Retina (tissue), 1 donor: ENCODE measurements at regions not wholly inside any gene's neighbourhood (a gene's known extent, or its start where the extent isn't known, plus 50 kb on each side); places are given as distances from the start of the nearest gene placed in this dataset.

Experiments used
- DNase-seq: peaks from one replicate; pipeline ENCODE4 v3.0.0-alpha.2; 2016

DNA sequence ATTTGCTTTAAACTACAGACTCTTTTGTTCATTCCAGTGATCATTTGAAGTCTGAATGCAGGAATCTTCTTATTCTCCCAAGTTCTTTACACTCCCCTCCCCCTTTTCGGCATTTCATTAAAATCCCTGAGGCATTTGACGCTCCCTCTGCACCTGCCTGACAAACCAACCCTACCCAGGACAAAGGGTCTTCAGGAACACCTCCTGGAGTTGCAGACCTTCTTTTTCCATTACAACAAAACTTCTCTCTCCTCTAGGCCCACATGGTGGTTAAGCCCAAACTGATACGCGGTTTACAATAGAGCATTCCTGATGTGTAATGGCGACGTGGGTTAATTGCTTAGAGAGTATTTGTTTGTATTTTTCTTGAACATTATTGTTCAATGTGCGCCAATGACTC, 367.4 kb downstream of the FBXO15 start:
- DNase-seq, result no peak

DNA sequence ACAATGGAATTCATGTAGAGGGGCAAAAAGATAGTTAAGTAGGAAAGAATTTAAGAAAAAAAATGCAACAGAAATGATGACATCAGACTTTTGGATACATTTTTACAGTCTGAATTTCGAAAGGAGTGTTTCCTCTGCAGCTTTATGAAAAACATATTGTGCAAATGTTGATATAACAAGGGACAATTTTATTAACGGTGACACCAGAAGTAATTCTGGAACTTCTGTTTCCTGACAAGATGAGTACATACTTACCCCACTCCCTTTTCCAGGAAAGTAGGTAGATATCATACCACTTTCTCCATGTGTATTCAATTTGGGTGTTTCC, 369.6 kb downstream of the FBXO15 start:
- DNase-seq, result no peak

DNA sequence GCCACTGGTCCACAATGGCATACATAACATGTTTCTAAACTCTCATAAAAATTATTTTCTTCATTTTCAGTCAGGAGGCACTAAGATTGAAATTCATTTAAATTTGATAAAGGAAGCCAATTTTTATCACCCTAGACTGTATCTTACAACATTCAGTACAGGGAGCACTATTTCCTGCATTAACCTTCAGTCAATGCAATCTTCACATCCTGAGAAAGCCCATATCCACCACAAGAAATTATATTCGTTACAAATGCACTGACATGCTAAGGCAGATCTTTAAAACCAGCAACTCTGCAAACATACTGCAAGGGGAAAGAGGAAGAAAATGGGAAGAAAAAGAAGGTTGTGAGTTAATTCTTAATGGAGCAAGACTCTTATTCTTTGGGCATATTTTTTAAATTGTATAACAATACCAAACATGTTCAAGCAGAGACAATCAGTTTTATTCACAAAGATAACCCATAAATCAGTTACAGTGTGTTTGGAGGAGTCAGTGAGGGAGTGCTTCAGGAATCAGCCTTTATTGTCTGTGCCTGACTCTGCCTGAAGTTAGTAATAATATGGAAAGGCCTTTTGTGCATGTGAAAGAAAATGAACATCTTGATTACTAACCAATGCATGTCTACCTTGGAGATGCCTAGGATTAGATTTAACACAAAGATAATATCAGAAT, 370.1 kb downstream of the FBXO15 start:
- no peak for DNase-seq

DNA sequence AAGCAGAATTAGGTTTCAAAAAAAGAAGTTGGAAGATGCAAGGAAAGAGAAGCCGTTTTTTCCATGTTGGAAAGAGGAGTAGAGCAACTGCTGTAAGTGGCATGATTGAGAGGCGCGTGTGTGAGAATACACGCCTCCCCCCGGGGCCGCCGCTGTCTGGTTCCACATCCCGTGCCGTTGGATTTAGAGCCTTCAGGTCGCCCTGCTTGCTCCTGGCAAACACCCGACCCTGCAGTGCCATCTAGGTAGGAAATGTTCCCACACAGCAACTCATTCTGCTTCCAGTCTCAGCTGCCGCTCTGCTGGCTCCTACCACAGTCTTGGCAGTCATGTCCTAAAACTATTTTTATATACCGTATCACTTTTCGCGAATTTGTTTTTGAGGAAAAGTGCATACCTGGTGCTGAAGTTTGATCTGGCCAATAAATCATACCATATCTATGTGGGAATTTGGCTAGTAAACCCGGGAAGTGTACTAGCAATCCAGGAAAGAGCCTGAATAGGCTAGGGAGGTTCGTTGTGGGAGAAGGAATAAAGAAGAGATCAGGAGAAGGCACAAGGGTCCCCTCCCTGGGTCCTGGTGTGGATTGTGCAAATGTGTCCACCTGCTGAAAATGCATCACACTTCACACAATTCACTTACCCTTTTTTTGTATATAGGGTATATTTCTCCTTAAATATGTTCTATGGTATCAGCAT, 372.7 kb downstream of the FBXO15 start:
- no peak for DNase-seq

DNA sequence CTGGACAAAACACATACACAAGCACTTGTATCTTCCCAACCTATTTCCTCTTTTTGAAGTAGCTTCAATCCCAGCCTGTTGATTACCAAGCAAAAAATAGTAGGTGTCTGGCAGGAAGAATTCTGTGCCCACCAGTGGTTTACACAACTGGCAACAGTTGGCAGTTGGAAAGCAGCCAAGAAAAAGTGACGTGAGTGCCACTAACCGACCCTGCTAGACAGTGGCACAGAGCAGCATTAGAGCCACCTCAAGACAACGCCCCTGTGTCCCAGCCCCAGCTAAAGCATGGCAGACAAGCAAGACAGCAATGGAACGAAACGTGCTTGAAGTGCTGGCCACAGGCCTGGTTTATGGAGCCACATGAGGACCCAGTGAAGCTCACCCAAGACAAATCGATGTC, 379.6 kb downstream of the FBXO15 start:
- DNase-seq, result no peak

DNA sequence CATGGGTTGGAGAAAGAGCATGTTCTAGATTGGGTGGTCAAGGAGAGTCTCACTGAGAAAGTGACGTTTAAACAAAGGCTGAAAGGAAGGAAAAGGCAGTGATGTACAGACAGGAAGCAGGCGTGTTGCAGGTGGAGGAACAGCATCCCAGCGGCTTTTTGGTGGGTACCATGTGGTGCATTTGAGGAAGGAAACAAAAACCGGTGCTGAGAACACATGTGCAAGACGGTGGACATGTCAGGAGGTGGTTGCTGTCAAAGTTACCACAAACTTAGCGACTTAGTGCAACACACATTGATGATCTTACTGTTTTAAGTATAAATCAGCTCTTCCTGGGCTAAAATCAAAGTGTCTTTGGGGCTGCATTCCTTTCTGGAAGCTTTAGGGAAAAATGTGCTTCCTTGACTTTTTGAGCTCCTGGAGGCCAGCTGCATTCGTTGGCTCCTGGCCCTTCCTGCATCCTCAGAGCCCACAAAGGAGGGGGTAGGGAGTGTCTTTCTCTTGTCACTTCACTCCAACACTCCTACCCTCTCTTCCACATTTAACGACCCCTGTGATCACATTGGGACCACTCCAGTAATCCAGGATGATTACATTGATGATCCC, 380.6 kb downstream of the FBXO15 start:
- DNase-seq, result no peak

DNA sequence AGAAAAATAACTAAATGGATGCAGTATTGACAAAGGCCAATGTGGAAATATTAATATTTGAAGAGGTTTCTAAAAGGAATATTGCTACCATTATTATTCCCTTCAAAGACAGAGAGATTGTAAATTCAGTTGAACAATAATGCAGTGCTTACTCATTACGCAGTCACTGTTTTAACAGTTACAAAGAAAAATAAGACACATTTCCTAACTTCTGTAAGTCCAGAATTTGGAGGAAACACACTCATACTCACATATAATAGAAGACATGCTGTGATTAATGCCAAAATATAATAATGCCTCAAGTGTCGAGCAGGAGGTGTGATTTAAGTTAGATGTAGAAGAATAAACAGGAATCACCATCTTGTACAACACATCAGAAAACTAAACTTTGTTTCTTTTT, 389.2 kb downstream of the FBXO15 start:
- DNase-seq, result no peak

DNA sequence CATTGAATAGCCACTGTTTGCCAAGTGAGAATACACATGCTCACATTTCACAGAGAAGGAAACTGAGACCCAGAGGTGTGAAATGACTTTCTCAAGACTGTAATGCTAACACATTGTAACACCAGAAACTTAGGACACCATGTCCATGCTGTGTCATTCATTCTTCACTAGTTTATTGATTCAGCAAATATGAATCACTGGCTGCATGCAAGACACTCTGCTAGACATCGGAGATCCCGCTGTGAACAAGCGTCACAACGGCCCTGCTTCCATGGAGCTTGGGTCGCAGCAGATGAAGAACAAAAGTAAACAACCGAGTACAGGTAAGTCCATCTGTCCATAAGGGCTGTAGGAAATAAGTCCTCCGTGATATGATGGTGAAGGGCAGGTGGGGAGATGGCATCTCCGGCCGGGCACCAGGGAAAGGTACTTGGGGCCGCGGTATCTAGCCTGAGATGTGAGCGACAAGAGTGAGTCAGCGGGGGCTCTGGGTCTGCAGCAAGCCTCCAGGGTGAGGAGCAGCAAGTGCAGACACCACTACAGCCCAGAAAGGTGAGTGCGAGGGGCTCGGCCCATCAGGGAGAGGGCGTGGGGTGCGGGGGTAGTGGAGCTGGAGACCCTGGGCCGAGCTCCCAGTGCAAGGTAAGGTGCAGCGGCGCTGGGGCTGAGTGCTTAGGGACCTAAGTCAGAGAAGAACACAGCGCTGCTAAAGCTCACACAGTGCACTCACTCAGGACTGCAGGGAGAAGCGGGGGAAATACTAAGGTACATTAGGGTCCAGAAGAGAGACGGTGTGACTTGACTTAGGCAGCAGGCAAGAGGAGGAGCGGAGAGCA, 391.2 kb downstream of the FBXO15 start:
- no peak for DNase-seq

DNA sequence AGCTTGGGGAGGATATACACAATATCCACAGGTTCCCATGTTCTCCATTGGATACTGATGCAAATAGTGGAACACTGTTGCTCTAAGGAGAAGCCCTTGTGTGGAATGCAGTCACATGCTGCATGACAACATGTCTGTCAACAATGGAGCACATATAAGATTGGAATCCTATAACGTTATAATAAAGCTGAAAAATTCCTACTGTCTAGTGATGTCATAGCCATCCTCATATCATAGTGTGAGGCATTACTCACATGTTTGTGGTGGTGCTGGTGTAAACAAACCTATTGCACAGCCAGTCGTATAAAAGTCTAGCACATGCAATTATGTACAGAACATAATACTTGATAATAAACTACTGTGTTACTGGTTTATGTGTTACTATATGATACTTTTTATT, 394.7 kb downstream of the FBXO15 start:
- no peak for DNase-seq

DNA sequence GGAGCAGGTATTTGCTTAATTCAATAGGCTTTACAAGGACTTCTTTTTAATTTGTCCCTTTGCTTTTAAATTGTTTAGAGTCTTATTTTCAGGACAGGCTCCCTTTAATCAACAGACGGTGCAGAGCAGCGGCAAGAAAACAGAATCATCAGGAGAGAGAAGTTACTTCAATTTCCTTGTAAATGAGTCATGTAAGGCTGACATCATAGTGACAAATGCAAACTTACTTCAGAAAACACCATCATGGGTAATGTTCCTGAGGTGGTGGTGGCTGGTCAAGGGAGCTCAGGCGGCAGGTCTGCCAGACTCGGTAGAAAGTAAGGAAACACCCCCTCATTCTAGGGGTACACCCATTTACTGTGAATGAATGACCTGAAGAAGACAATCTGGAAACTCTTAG, 395.1 kb downstream of the FBXO15 start:
- DNase-seq, result no peak

DNA sequence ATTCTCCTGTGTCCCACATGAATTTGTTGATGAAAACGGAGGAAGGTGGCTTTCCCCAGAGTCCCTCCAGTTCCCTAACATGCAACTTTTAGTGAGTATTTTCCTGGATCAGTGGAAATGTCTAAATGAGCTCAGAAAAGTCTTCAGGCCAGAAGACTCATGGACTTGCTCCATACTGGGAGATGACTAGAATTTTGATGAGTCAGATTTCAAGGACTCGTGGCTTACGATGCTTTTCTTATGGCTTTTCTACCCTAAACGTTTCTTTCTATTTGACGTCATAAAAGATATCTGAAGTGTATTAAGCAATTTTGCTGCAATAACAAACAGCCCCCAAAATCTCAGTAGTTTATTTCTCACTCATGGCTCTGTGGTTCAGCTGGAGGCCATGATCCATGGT, 397.6 kb downstream of the FBXO15 start:
- DNase-seq, result no peak

DNA sequence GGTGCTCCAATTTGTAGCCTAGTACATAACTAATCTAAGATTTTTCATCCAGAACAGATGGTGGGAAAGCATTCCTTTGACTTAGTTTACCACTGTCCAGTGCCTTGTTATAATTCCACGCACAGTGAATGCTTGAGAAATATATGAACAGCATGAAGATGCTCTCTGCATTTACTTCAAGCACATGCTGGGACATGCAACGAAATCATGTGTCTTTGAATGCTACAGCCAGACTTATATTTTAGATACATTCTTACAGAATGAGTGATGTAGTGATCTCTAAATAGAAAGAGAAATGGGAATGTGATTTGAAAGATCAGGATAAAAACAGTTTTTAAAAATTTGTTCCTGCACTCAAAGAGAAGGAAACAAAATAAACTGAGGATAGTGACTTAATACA, 398.3 kb downstream of the FBXO15 start:
- no peak for DNase-seq

DNA sequence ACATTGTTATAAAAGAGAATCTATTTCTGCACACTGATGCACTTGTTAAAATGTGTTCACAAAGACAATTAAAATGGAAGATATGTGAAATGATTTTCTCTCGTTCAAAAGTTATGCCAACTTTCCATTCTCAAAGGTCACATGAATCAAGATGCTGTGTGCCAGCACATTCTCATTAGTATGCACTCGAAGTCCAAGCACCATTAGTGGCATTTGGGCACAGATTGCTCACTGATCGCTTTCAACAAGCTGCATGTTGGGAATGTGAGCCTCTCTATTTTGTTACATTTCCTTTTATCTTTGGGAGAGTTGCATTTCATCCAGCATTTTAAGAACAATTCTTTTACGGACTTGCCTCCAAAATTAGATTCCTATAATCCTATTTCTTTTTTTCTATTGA, 398.9 kb downstream of the FBXO15 start:
- DNase-seq, result no peak

DNA sequence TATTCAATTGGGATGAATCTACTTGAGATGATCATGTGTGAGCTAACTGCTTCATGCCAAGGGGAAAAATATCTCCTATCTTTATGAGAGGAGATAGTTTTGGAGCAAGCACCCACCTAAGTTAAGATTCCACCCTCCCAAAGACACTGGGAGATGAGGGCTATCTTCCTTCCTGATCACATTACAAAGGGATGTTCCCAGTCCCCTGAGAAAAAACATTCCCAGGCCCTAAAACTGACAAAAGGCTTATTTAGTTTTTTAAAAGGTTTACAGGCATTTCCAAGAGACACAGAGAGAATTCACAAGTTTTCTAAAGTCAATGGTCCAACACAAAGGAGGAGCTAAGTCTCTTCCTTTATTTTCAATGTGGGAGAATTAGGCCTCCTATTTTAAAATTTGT, 401.5 kb downstream of the FBXO15 start:
- DNase-seq, result no peak

DNA sequence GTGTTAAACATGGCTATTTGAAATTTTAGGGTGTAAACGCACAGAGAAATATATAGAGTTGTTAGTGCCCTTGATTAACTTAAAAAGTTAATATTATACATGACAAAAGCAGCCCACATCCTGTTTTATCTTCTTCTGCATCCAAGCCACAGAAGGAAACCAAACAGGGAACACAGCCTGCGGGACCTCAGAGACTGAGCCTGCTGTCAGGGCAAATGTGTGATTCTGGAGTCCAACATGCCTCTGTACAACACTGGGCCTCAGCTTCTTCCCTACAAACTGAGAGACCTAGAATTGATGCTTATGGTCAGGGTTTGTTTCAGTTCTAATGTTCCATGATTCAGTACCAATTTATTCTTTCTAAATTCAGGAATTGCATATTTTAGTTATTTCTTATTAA, 404.7 kb downstream of the FBXO15 start:
- DNase-seq, result no peak

DNA sequence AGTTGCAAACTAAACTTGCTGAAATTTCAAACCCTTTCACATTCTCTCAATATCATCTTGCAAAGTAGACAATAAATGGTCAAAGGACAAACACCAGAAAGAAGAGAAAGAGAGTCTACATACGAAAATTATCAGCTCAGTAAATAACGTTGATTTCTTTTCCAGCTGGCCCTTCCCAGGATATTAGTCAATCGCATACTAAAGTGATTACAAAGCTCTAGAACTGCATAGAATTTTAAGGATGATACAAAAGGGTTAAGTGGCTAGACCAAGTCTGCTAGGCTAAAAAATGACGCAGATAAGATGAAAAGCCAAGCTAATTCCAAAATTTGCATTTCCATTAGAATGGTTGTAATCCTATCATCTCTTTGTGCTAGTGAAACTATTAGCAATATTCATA, 405.7 kb downstream of the FBXO15 start:
- no peak for DNase-seq

DNA sequence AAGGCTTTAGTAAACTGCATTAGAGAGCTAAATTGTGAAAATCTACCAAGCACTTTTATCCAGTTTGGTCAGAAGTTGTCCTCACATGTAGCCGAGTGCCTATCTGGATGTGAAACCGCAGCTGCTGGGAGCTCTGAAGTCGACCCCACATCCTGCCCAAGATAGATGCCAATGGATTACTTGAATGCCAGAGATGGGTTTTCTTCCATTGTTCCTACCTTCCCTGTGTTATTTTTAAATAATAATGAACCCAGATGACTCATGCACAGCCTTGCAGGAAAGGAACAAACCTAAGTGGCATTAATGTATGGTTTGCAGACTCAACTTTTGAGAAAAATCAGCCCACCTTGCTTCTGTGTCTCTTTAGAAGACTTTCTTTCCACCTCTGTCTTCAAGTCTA, 408.5 kb downstream of the FBXO15 start:
- DNase-seq, result no peak

DNA sequence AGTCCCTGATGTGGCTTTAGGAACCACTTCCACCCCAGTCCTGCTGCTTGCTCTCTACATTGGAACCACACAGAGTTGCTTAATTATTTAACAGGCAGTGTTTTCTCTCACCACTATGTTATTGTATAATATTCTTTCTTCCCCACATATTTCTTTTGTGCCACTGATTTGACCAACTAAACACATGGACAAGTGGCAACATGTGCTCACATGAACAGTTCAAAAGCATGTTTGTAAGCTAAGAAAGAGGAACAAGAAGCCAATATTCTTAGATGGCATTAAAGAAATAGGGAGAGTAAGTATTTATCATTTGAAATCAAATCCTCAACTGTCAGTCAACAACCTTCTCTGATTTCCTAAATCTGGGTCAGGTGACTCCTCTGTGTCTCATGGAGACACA, 409.6 kb downstream of the FBXO15 start:
- no peak for DNase-seq

DNA sequence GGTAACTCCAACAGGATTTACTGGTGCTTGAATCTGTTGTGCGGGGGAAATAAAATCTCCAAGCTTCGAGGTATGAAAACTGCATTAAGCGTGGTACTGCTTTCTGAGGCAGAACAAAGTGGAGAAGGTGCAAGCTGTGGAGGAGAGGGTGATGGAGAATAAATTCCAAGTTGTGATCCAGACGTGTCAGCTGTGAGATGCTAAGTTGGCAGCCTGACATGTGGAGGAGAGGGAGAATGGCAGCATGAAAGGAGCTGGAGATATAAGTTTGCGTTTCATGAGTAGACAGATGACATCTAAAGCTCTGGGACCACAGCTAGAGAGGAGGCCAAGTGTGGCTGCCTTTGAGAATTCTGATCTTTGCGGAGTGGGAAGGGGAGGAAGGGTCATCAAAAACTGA, 411.8 kb downstream of the FBXO15 start:
- DNase-seq, result no peak

DNA sequence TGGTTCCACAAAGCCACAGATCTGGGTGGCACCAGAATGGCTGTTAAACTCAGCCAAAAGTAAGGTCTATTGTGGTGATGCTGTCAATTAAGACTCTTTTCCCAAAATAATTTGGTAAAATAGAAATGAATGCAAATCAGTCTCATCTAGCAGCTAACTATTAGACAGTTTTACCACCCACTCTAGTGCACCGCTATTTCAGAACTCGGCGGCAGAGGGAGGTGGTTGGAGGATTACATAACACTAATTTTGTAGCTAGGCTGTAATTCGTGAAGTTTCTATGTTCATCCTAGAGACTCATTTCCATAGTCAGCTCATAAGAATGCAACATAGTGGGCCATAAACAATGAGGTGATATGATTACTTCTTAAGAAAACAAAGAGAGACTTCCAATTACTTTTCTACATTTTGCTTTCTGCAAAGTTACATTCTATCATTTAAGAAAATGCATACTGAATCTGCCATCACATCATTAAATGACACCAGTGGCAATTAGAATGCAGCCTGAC, 413.8 kb downstream of the FBXO15 start:
- DNase-seq, result no peak

DNA sequence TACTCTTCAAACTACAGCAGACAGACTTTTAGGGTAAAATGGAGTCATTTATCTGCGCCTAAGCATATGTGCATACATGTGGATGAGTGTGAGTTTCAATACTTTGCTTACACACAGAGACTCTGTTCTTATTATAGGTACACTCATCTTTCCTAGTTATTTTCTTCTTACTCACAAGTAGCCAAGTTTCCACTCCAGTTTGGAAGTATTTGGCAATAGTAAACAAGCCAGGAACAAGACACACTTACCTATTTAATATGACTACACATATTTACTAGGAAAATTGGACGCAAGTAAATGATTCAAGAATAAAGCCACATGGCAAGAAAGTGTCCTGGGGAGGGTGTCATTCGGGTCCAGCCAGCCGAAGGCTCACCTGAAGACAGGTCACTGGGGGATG, 414.3 kb downstream of the FBXO15 start:
- no peak for DNase-seq

DNA sequence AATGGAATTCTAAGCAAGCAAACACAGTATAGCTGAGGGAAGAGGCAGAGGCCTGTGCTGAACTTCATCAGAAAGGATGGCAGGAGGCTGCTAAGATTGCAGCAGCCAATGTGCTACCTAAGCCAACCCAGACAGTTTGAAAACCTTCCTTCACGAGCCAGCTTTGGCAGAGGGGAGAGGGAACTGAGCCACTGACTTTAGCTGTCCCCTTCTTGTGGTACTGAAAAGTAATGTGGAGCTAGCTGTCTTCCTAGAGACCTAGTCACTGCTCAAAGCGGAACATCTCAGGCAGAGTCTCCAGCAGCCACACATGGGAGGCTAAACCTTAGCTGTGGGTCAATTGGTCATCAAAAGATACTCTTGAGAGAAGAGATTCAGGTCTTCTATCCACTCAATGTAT, 419.0 kb downstream of the FBXO15 start:
- no peak for DNase-seq

DNA sequence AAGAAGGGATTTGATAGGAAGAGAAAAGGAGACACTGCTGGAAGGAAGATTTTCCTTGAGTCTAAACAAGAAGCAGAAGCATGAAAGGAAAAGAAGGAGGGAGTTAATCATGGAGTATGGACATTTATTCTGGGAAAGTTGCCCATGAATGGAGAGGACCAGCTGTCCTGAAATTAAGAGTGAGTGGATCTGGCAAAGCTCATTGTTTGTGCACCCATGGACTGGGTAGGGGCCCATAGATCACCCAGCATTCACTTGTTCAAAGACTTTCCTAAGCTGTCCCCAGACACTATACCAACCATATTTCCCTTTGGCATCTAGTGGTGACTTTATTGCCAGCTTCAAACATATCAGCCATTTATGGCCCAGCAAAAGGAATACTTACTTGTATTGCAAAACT, 422.7 kb downstream of the FBXO15 start:
- no peak for DNase-seq

DNA sequence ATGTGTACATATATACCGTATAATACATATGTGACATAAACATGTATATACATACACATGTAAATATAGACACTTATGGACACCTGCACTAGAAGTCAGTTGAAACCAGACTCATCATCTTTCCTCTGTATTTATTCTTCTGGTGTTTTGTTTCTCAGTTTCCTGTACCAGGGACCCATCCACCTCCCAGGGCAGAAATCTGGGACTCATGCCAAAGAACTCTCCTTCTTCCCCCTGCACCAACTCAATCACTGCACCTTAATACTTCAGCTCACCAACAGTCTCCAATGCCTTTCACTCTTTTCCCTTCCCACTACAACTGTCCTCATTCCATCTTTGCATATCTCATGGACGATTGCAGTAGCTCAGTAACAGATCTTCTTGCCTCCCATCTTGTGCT, 428.0 kb downstream of the FBXO15 start:
- no peak for DNase-seq
